Activated CD8-positive, alpha-beta T cell treated with anti-CD3 and anti-CD28 coated beads, Interleukin-2, amount 10 ng/mL, durations not matched to agents 7 days and 5 days (primary cell): ENCODE measurements at regions not wholly inside any gene's neighbourhood (a gene's known extent, or its start where the extent isn't known, plus 50 kb on each side); places are given as distances from the start of the nearest gene placed in this dataset.

Source experiments
- ATAC-seq: fragments of 150-1000 bp; cut with Tn5 transposase; one replicate; pipeline ENCODE4 v1.10.0; 2021; ENCODE audit warnings: moderate library complexity
- CTCF ChIA-PET: fragments of 350-600 bp; sonication (Branson Sonifier 250); formaldehyde crosslinking; loops from one replicate; lab custom pipeline; 2021; ENCODE audit warnings: antibody characterized with exemption; lab: Charles Lee
- POLR2A ChIA-PET: fragments of 350-600 bp; sonication (Branson Sonifier 250); formaldehyde crosslinking; loops from one replicate; lab custom pipeline; 2021; ENCODE audit warnings: antibody characterized with exemption; lab: Charles Lee
- DNase-seq: peaks from one replicate; pipeline ENCODE4 v3.0.0-alpha.2; 2020
- H3K27ac Mint-ChIP-seq: one replicate; pipeline ENCODE4 v1.8.0; 2021; ENCODE audit warnings: mild to moderate bottlenecking, mixed read lengths
- H3K27me3 Mint-ChIP-seq: one replicate; pipeline ENCODE4 v1.8.0; 2021; ENCODE audit warnings: low read depth, mixed read lengths
- H3K36me3 Mint-ChIP-seq: one replicate; pipeline ENCODE4 v1.8.0; 2021; ENCODE audit warnings: low read depth, mixed read lengths
- H3K4me1 Mint-ChIP-seq: one replicate; pipeline ENCODE4 v1.8.0; 2021; ENCODE audit warnings: low read depth, mixed read lengths
- H3K4me3 Mint-ChIP-seq: one replicate; pipeline ENCODE4 v1.8.0; 2021; ENCODE audit warnings: mild to moderate bottlenecking, mixed read lengths
- H3K9me3 Mint-ChIP-seq: one replicate; pipeline ENCODE4 v1.8.0; 2022; ENCODE audit warnings: mixed read lengths; ENCODE audit not compliant: insufficient read depth

DNA sequence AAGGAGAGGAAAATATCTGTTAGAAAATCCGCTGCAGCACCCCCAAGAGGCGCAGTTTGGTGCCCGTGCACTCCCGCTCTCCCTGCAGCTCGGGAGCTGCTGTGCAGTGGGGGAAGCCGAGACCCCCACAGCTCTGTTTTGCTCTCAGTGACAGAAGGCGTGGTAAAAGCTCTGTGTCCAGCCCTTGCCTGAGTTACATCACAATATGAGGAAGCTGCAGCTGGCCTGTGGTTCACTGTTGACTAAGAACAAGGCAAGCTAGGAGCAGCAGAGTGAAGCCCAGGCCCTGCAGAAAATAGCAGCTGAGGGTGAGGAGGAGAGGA is 88.5 kb upstream of the ADRA2C start:
- Mint-ChIP-seq H3K27ac (no peak overlapping the region), H3K4me3 (no peak overlapping the region), H3K9me3 (no peaks in the 10 kb centered on the region), H3K27me3 (no peaks in the 10 kb centered on the region), H3K36me3 (no peaks in the 10 kb centered on the region), H3K4me1 (no peaks in the 10 kb centered on the region)
- DNase-seq, result no peak
- ChIA-PET CTCF (no interaction called here), POLR2A (no interaction called here)
- ATAC-seq, result no peak

DNA sequence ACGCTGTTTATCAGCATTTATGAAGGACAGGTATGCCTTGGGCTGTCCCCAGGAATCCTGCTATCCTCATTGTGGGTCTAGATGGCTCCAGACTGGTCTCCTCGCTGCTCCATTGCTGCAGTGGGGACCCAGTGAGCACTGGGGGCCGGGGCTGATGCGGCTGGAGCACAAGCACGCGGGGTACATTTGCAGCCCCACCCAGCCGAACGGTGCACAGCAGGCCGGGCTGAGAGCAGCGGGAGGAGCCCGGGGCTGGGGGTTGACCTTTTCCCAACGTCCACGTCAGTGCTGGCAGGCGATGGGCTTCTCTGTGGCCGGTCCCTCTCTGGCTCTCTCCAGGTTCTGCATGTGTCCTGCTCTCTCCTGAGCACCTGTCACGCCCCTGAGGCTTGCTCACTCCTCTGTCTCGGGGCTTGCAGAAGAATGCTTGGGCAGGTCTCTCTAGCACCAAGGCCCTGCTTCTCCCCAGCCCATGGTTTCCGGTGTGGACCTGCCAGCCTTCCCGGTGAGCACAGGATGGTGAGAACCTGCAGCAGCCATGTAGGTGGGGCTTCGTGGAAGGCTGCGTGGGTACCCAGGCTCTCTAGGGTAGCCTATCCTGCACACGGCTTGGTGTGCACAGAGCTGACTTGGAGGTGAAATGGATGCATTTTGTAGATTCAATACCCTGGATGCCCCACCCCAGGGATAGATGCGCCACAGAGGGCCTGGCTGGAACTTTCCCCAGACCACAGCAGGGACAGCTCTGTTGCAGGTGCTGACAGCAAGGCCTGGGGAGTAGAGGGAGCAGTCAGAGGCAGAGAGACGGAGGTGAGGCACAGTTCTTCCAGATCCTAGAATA is 89.1 kb upstream of the ADRA2C start:
- Mint-ChIP-seq H3K4me3 (no peak overlapping the region), H3K27me3 (no peaks in the 10 kb centered on the region), H3K36me3 (no peaks in the 10 kb centered on the region), H3K4me1 (no peaks in the 10 kb centered on the region), H3K9me3 (no peaks in the 10 kb centered on the region), H3K27ac (no peak overlapping the region)
- ATAC-seq (no peak), DNase-seq (no peak)
- ChIA-PET CTCF (no interaction called here), POLR2A (no interaction called here)

DNA sequence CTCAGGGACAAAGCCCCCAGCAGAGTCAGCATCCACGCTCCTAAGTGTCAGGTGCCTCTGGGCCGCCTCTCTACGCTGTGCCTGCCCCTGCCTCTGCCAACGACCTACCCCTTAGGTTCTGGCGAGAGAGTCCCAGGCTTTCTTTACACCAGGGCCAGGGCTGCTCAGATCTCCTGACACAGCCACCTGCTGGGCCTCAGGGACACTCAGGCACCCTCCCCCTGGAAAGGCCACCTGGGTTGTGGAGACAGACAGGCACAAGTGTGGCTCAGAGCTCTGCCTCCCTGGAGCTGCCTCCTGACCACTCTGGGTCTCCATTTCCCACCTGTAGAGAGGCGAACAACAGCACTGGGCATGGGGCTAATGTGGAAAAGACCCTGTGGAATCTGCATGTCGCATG is 90.0 kb upstream of the ADRA2C start:
- Mint-ChIP-seq H3K27ac (no peak overlapping the region), H3K36me3 (no peaks in the 10 kb centered on the region), H3K27me3 (no peaks in the 10 kb centered on the region), H3K4me1 (no peaks in the 10 kb centered on the region), H3K9me3 (no peaks in the 10 kb centered on the region), H3K4me3 (no peak overlapping the region)
- POLR2A ChIA-PET, result no interaction called here
- no peak for ATAC-seq
- CTCF ChIA-PET, result no interaction called here
- no peak for DNase-seq

DNA sequence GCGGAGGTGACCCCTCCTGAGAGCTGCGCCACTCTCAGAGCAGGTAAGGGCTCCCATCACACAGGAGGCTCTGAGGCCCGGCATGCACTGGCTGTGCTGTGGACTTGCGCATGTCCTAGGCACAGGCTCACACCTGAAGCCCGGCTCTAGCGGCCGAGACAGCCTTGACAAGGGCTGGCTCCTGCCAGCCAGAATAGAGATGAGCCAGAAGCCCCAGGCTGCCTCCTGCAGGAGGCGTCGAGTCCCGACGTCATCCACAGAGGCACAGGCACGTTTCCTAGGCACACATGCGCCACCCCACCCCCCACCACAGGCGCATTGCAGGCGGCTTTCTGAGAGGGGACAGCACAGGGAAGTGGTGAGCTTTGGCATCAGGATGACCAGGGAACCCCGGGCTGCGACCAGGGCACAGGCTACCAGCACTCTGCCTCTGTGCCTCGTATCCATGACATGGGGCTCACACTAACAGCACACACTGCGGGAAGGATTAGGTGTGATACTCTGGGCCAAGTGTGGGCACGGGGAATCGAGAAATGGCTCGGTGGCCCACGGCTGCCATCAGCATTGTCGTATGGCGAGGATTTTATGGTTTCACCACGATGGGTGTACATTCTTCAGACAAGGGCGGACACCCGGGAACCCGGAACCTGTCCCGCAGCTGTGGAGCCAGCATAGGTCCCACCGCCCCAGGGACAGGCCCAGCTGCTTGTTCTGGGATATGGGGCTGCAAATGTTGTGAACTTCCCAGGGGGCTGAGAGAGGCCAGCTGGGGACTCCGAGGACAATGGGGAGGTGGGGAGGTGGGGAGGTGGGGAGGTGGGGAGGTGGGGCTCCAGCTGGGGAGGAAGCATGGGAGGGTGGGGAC is 90.7 kb upstream of the ADRA2C start:
- DNase-seq, result no peak
- ChIA-PET POLR2A (no interaction called here), CTCF (no interaction called here)
- Mint-ChIP-seq H3K4me1 (no peaks in the 10 kb centered on the region), H3K27ac (no peak overlapping the region), H3K36me3 (no peaks in the 10 kb centered on the region), H3K27me3 (no peaks in the 10 kb centered on the region), H3K4me3 (no peak overlapping the region), H3K9me3 (no peaks in the 10 kb centered on the region)
- no peak for ATAC-seq

DNA sequence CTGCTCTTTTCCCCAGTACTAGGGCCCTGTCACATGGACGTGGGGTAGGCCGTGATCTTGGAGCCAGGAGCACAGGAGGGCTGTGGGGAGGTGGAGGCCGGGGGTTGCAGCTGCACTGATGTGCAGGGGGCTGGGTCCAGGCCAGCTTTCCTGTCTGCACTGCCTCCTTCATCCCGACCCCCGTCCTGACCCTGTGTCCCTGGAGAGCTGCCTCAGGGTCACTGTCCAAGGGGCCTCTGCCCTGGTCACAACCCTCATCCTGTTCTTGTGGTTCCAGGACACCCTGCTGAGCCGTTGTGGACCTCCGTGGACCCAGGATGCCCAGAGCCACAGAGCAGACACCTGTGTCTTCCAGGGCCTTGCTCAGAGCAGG is 91.7 kb upstream of the ADRA2C start:
- ATAC-seq, result no peak
- POLR2A ChIA-PET, result no interaction called here
- Mint-ChIP-seq H3K27me3 (no peaks in the 10 kb centered on the region), H3K27ac (no peak overlapping the region), H3K4me1 (no peaks in the 10 kb centered on the region), H3K36me3 (no peaks in the 10 kb centered on the region), H3K9me3 (no peaks in the 10 kb centered on the region), H3K4me3 (no peak overlapping the region)
- CTCF ChIA-PET, result no interaction called here
- DNase-seq, result no peak

DNA sequence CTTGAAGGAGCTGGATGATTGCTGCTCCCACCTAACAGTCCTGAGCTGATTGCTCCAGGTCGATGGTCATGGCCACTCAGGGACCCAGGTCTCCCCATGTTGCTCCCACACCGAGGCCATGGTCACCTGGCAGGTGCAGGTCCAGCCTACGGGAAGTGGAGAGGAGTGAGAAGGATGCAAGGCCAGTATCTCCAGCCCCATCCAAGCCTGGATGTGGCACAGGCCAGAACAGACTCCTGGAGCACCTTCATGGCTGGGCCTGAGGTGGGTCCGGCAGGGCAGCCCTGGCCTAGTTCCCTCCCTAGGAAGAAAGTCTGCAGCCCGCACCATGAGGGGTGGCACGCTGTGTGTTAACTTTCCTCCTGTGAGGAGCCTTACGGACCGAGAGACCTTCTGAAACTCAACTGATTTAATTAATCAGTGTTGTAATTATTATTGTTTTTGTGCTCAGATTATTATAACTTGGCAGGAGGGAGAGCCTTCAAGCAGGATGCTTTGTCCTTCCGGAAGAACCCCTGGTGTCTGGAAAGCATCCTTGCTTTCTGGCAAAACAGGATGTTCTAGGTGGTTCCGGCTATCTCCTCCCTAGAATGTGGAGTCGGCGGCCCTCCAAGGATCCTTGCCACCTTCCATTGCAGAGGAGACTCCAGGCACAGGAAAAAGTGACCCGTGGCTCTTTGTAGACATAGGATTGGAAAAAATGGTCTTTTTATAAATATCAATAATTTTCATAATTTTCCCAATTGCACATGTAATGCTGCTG is 92.3 kb upstream of the ADRA2C start:
- CTCF ChIA-PET, result no interaction called here
- no peaks in the 10 kb centered on the region for H3K4me1 Mint-ChIP-seq
- ATAC-seq (no peak), DNase-seq (no peak)
- no peak overlapping the region for H3K27ac Mint-ChIP-seq
- H3K36me3 Mint-ChIP-seq, result no peaks in the 10 kb centered on the region
- H3K4me3 Mint-ChIP-seq, result no peak overlapping the region
- H3K9me3 Mint-ChIP-seq, result no peaks in the 10 kb centered on the region
- POLR2A ChIA-PET, result no interaction called here
- H3K27me3 Mint-ChIP-seq, result no peaks in the 10 kb centered on the region

DNA sequence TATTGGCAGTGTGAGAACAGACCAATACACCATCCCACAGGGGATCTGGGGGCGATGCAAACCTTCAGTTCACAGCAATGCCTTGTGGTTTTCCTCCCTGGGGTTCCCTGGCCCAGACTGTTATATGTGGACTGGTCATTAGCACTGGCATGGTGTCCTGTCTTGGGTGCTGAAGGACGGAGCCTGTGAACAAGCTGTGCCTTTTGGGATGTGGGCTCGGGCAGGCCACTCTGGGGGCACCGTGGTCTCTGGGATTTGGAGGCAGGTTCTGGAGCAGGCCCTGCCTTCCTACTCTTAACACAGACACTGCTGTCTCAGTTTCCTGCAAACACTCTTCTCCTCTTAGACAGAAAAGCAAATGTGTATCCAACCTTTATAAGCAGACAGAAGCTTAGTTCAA is 93.0 kb upstream of the ADRA2C start:
- Mint-ChIP-seq H3K27me3 (no peaks in the 10 kb centered on the region), H3K36me3 (no peaks in the 10 kb centered on the region), H3K4me1 (no peaks in the 10 kb centered on the region), H3K27ac (no peak overlapping the region), H3K4me3 (no peak overlapping the region), H3K9me3 (no peaks in the 10 kb centered on the region)
- POLR2A ChIA-PET, result no interaction called here
- CTCF ChIA-PET, result no interaction called here
- DNase-seq, result no peak
- no peak for ATAC-seq

DNA sequence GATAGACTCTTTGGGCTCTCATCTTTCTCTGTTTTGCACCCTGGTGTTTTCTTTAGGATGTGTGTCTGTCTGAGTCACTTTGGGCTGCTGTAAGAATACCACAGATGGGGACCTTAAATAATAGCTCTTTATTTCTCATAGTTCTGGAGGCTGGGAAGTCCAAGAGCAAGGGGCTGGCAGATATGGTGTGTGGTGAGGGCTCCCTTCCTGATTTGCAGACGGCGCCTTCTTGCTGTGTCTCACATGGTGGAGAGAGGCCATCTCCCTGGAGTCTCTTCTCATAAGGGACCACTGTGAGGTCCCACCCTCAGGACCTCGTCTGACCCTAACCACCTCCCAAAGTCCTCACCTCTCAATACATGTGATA is 93.7 kb upstream of the ADRA2C start:
- CTCF ChIA-PET, result no interaction called here
- H3K4me3 Mint-ChIP-seq, result no peak overlapping the region
- no peak for ATAC-seq
- H3K36me3 Mint-ChIP-seq, result no peaks in the 10 kb centered on the region
- H3K27me3 Mint-ChIP-seq, result no peaks in the 10 kb centered on the region
- no peaks in the 10 kb centered on the region for H3K9me3 Mint-ChIP-seq
- no peaks in the 10 kb centered on the region for H3K4me1 Mint-ChIP-seq
- POLR2A ChIA-PET, result no interaction called here
- no peak for DNase-seq
- no peak overlapping the region for H3K27ac Mint-ChIP-seq

DNA sequence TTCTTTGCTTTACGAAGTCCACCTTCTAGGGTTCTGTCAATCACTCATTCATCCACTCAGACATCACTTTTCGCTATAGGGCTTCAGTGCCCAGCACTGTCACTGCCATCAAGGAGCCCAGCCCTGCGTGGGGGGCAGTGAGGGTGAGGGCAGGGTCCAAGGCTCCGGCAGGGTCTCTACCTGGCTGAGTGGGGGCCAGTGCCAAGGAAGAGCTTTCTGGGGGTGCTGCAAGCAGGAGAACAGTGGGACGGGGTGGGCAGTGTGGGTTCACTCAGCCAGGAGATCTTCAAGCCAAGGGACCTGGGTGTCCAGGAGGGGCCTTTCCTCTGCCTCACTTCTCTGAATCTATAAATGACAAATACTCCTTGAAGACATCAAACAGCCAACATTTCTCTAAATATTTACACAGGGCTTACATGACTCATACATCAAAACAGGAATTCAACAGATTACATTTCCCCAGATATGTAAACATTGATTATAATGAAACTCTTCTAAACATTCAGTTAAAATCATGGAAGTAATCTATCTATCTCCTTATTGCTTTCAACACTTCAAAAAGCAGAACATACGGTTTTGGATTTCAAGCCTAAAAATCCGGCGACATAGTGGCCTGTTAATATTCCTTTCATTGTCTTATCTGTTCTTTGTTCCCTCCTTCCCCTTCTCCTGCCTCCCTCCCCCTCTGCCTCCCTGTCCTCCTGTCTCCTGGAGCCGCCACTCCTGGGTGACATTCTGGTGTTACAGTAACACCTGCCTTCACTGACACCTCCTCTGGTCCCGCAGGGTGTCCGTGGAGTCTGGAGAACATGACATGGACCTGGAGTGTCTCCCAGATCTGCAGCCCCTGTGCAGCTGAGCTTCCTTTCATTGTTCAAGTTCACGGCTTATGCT is 94.4 kb upstream of the ADRA2C start:
- no peak overlapping the region for H3K4me3 Mint-ChIP-seq
- ChIA-PET CTCF (no interaction called here), POLR2A (no interaction called here)
- ATAC-seq (no peak), DNase-seq (no peak)
- no peaks in the 10 kb centered on the region for H3K27me3 Mint-ChIP-seq
- H3K27ac Mint-ChIP-seq, result no peak overlapping the region
- no peaks in the 10 kb centered on the region for H3K36me3 Mint-ChIP-seq
- no peaks in the 10 kb centered on the region for H3K4me1 Mint-ChIP-seq
- no peaks in the 10 kb centered on the region for H3K9me3 Mint-ChIP-seq

DNA sequence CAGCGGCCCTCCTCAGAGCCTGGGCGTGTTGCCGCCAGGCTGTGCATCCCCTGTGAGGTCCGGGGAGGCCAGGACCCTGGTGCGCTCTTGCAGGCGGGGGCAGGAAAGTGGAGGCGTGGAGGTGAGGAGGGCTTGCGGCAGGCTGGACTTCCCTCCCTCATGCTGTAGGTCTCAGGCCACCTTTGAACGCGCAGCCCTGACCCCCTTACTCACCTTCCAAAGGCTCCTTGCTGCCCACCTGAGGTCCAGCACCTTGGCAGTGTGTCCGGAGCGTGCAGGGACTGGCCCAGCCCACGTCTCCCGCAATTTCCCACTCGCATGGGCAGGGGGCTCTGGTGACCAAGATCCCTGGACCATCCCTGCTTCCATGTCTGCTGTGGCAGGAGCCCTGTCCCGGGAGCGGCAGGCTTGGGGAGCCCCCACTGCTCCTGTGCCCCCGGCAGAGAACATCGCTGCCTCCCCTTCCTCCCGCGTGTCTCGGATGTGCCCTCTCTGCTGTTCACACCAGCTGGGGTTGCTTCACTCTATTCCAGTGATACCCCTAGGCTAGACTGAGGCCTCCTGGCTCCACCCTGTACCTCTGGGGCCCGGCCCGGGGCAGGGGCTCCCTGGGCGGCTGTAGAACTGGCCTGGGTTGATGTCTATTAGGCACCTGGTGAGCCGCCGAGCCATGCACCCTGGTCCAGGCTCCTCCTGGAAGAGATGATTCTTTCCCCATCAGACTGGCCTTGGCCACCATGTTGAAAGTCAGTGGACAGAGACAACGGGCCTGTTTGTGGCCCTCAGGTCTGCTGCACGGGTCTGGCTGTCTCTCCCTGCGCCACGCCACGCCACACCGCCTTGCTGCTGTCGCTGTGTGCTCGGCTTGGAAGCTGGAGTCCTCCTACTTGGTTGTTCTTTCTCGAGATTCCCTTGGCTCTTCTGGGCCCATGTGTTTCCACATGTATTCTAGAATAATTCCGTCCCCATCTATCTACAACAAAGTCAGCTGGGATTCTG is 95.4 kb upstream of the ADRA2C start:
- H3K4me1 Mint-ChIP-seq, result no peaks in the 10 kb centered on the region
- H3K9me3 Mint-ChIP-seq, result no peaks in the 10 kb centered on the region
- H3K27me3 Mint-ChIP-seq, result no peaks in the 10 kb centered on the region
- H3K27ac Mint-ChIP-seq, result no peak overlapping the region
- ChIA-PET POLR2A (no interaction called here), CTCF (no interaction called here)
- ATAC-seq (no peak), DNase-seq (no peak)
- no peaks in the 10 kb centered on the region for H3K36me3 Mint-ChIP-seq
- H3K4me3 Mint-ChIP-seq, result no peak overlapping the region

DNA sequence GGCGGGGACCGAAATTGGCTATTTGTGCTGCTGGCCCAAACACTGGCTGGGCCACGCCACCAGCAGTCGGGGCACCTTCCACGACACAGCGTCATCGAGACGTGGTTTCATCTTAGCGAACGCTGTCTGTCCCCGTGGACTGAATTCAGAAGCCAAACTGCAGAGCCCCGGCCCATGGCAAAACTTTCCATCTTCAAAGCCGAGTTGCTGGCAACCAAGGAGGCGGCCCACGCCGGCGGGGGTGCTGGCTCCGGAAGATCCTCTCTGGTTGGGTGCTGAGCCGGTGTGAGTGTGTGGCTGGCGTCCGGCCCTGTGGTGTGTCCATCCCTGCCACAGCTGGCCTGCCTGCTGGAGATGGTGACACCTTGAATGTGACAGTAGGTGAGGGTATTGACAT is 96.6 kb upstream of the ADRA2C start:
- no peak overlapping the region for H3K27ac Mint-ChIP-seq
- no peaks in the 10 kb centered on the region for H3K27me3 Mint-ChIP-seq
- no peaks in the 10 kb centered on the region for H3K4me1 Mint-ChIP-seq
- ChIA-PET POLR2A (no interaction called here), CTCF (no interaction called here)
- ATAC-seq, result no peak
- no peaks in the 10 kb centered on the region for H3K36me3 Mint-ChIP-seq
- H3K9me3 Mint-ChIP-seq, result no peaks in the 10 kb centered on the region
- no peak overlapping the region for H3K4me3 Mint-ChIP-seq
- no peak for DNase-seq
